Trophoblast cell (in vitro differentiated cells and primary cell): ENCODE measurements at regions not wholly inside any gene's neighbourhood (a gene's known extent, or its start where the extent isn't known, plus 50 kb on each side); places are given as distances from the start of the nearest gene placed in this dataset.

ENCODE experiments used
- DNase-seq, 2 donors: peaks; one replicate each; pipeline ENCODE4 v3.0.0-alpha.2; 2016
- H2AFZ ChIP-seq: 2 replicates; pipeline ENCODE4 v1.6.1; 2013; ENCODE audit warnings: low read length, moderate library complexity, mild to moderate bottlenecking; ENCODE audit not compliant: insufficient read depth, poor library complexity
- H2AK5ac ChIP-seq: 2 replicates; pipeline ENCODE4 v1.6.1; 2013; ENCODE audit warnings: mild to moderate bottlenecking, low read length
- H2BK120ac ChIP-seq: 2 replicates; pipeline ENCODE4 v1.6.1; 2013; ENCODE audit warnings: low read length, mild to moderate bottlenecking, moderate library complexity; ENCODE audit not compliant: insufficient read depth, poor library complexity
- H2BK12ac ChIP-seq: 2 replicates; pipeline ENCODE4 v1.6.1; 2013; ENCODE audit warnings: mild to moderate bottlenecking, low read length, moderate library complexity
- H2BK5ac ChIP-seq: 2 replicates; pipeline ENCODE4 v1.6.1; 2013; ENCODE audit warnings: low read length, low read depth, moderate library complexity, mild to moderate bottlenecking; ENCODE audit not compliant: poor library complexity
- H3K14ac ChIP-seq: 2 replicates; pipeline ENCODE4 v1.6.1; 2013; ENCODE audit warnings: mild to moderate bottlenecking, low read length
- H3K18ac ChIP-seq: 2 replicates; pipeline ENCODE4 v1.6.1; 2013; ENCODE audit warnings: mild to moderate bottlenecking, low read length
- H3K23ac ChIP-seq: 2 replicates; pipeline ENCODE4 v1.6.1; 2013; ENCODE audit warnings: low read length
- H3K27ac ChIP-seq: 2 replicates; pipeline ENCODE4 v1.5.1; 2013; ENCODE audit warnings: low read depth, mild to moderate bottlenecking, inconsistent platforms, low read length, moderate library complexity
- H3K27me3 ChIP-seq: 2 replicates; pipeline ENCODE4 v1.6.1; 2013; ENCODE audit warnings: inconsistent platforms, mild to moderate bottlenecking, low read length, moderate library complexity; ENCODE audit not compliant: insufficient read depth
- H3K36me3 ChIP-seq, 2 experiments: 1 replicate in 1 of 2; 2 replicates in 1 of 2; pipeline ENCODE4 v1.6.1; 2013; ENCODE audit warnings: low read length in 2 of 2, mild to moderate bottlenecking in 2 of 2, moderate library complexity in 1 of 2; ENCODE audit not compliant: insufficient read depth in 2 of 2, control insufficient read depth in 1 of 2
- H3K4ac ChIP-seq: 2 replicates; pipeline ENCODE4 v1.6.1; 2013; ENCODE audit warnings: low read depth, mild to moderate bottlenecking, low read length, moderate library complexity
- H3K4me1 ChIP-seq, 2 experiments: 1 replicate in 1 of 2; 2 replicates in 1 of 2; pipeline ENCODE4 v1.6.1; 2013; ENCODE audit warnings: low read length in 2 of 2, mild to moderate bottlenecking in 2 of 2, moderate library complexity in 1 of 2; ENCODE audit not compliant: insufficient read depth in 2 of 2, control insufficient read depth in 1 of 2
- H3K4me2 ChIP-seq: 2 replicates; pipeline ENCODE4 v1.6.1; 2013; ENCODE audit warnings: inconsistent platforms, mild to moderate bottlenecking, low read length, moderate library complexity
- H3K4me3 ChIP-seq: 2 replicates; pipeline ENCODE4 v1.5.1; 2013; ENCODE audit warnings: mild to moderate bottlenecking, low read depth, low read length, inconsistent platforms
- H3K79me1 ChIP-seq: one replicate; pipeline ENCODE4 v1.6.1; 2013; ENCODE audit warnings: low read length
- H3K79me2 ChIP-seq: 2 replicates; pipeline ENCODE4 v1.6.1; 2013; ENCODE audit warnings: low read length, mild to moderate bottlenecking; ENCODE audit not compliant: control insufficient read depth, insufficient read depth, poor library complexity
- H3K9ac ChIP-seq: 2 replicates; pipeline ENCODE4 v1.6.1; 2013; ENCODE audit warnings: mild to moderate bottlenecking, low read length
- H3K9me3 ChIP-seq: 2 replicates; pipeline ENCODE4 v1.6.1; 2013; ENCODE audit warnings: low read depth, mild to moderate bottlenecking, control low read depth, inconsistent platforms, low read length; ENCODE audit not compliant: insufficient read depth
- H4K12ac ChIP-seq: 2 replicates; pipeline ENCODE4 v1.6.1; 2013; ENCODE audit warnings: low read depth, mild to moderate bottlenecking, low read length, moderate library complexity
- H4K8ac ChIP-seq: 2 replicates; pipeline ENCODE4 v1.6.1; 2013; ENCODE audit warnings: low read depth, mild to moderate bottlenecking, low read length, moderate library complexity
- H4K91ac ChIP-seq: one replicate; pipeline ENCODE4 v1.6.1; 2013; ENCODE audit warnings: low read depth, mild to moderate bottlenecking, low read length, moderate library complexity
- WGBS: extraction: QIAGEN DNeasy Blood & Tissue Kit; methylation state at CpG from one replicate; pipeline ENCODE4 v1.1.7; 2013; ENCODE audit warnings: missing lambda C conversion rate; ENCODE audit not compliant: insufficient read length, insufficient coverage; ENCODE audit errors: extremely low coverage; 5-methylcytosine and 5-hydroxymethylcytosine counted together

GRCh38 chr15:86009727-86010126 lies 69.9 kb upstream of the AGBL1 start:
- Histone ChIP-seq H3K9ac (no peak overlapping the region), H4K91ac (no peak overlapping the region), H3K27me3 (no peaks in the 10 kb centered on the region), H3K36me3 (no peaks in the 10 kb centered on the region), H2BK120ac (no peak overlapping the region), H3K4ac (no peak overlapping the region), H2BK5ac (no peak overlapping the region), H3K4me3 (no peak overlapping the region), H2AFZ (no peak overlapping the region), H2BK12ac (no peak overlapping the region), H3K4me1 (no peaks in the 10 kb centered on the region), H3K79me2 (no peaks in the 10 kb centered on the region), H4K8ac (no peak overlapping the region), H3K23ac (no peak overlapping the region), H3K4me2 (no peak overlapping the region), H3K27ac (no peak overlapping the region), H4K12ac (no peak overlapping the region), H3K9me3 (no peaks in the 10 kb centered on the region), H3K18ac (no peak overlapping the region), H3K14ac (no peak overlapping the region), H3K79me1 (no peaks in the 10 kb centered on the region), H2AK5ac (no peak overlapping the region)
- no peak for DNase-seq
- WGBS, result no CpG with 5 or more reads among the region's 4 CpGs

- Histone ChIP-seq H3K4me2 (no peak overlapping the region), H3K36me3 (no peaks in the 10 kb centered on the region), H3K4ac (no peak overlapping the region), H3K18ac (no peak overlapping the region), H2BK12ac (no peak overlapping the region), H2AFZ (no peak overlapping the region), H3K79me2 (no peaks in the 10 kb centered on the region), H4K91ac (no peak overlapping the region), H3K4me1 (no peaks in the 10 kb centered on the region), H3K27me3 (no peaks in the 10 kb centered on the region), H3K79me1 (no peaks in the 10 kb centered on the region), H3K14ac (no peak overlapping the region), H2BK120ac (no peak overlapping the region), H2BK5ac (no peak overlapping the region), H3K27ac (no peak overlapping the region), H4K12ac (no peak overlapping the region), H3K9me3 (no peaks in the 10 kb centered on the region), H2AK5ac (no peak overlapping the region), H4K8ac (no peak overlapping the region), H3K4me3 (no peak overlapping the region), H3K9ac (no peak overlapping the region), H3K23ac (no peak overlapping the region)
- WGBS, result no CpG with 5 or more reads among the region's 9 CpGs
- no peak for DNase-seq
Observed at GRCh38 chr15:86010398-86010797, 69.3 kb upstream of the AGBL1 start.

GRCh38 chr15:86010891-86011290 lies 68.8 kb upstream of the AGBL1 start:
- Histone ChIP-seq H2BK5ac (no peak overlapping the region), H3K4ac (no peak overlapping the region), H2AFZ (no peak overlapping the region), H3K36me3 (no peaks in the 10 kb centered on the region), H3K9ac (no peak overlapping the region), H3K23ac (no peak overlapping the region), H2BK120ac (no peak overlapping the region), H3K4me3 (no peak overlapping the region), H4K8ac (no peak overlapping the region), H3K79me1 (no peaks in the 10 kb centered on the region), H3K18ac (no peak overlapping the region), H4K91ac (no peak overlapping the region), H3K9me3 (no peaks in the 10 kb centered on the region), H3K27ac (no peak overlapping the region), H3K14ac (no peak overlapping the region), H2AK5ac (no peak overlapping the region), H3K4me2 (no peak overlapping the region), H2BK12ac (no peak overlapping the region), H4K12ac (no peak overlapping the region), H3K79me2 (no peaks in the 10 kb centered on the region), H3K4me1 (no peaks in the 10 kb centered on the region), H3K27me3 (no peaks in the 10 kb centered on the region)
- DNase-seq, result no peak
- no CpG with 5 or more reads among the region's 5 CpGs for WGBS

- Histone ChIP-seq H2BK5ac (no peak overlapping the region), H3K79me2 (no peaks in the 10 kb centered on the region), H3K79me1 (no peaks in the 10 kb centered on the region), H3K4ac (no peak overlapping the region), H2BK120ac (no peak overlapping the region), H2AK5ac (no peak overlapping the region), H4K12ac (no peak overlapping the region), H3K9ac (no peak overlapping the region), H3K4me2 (no peak overlapping the region), H3K27me3 (no peaks in the 10 kb centered on the region), H3K9me3 (peaks cover 1% of the 10 kb centered on the region), H3K23ac (no peak overlapping the region), H3K27ac (no peak overlapping the region), H4K8ac (no peak overlapping the region), H3K14ac (no peak overlapping the region), H3K36me3 (no peaks in the 10 kb centered on the region), H2BK12ac (no peak overlapping the region), H2AFZ (no peak overlapping the region), H3K4me1 (no peaks in the 10 kb centered on the region), H3K18ac (no peak overlapping the region), H3K4me3 (no peak overlapping the region), H4K91ac (no peak overlapping the region)
- no CpG with 5 or more reads among the region's 3 CpGs for WGBS
- DNase-seq, result no peak
Observed at GRCh38 chr15:86014016-86014415, 65.7 kb upstream of the AGBL1 start.
